Peyer's patch (tissue), 4 donors: ENCODE measurements at regions not wholly inside any gene's neighbourhood (a gene's known extent, or its start where the extent isn't known, plus 50 kb on each side); places are given as distances from the start of the nearest gene placed in this dataset.

Experiments
- DNase-seq, 3 donors: peaks; one replicate each; pipeline ENCODE4 v3.0.0-alpha.2; 2017 to 2019
- H3K27ac ChIP-seq, 4 donors: fragments of 200-600 bp; sonication (generic); one replicate each; pipeline ENCODE4 v1.5.1; 2016 to 2019
- H3K27me3 ChIP-seq, 2 donors: fragments of 200-600 bp; sonication (generic); one replicate each; pipeline ENCODE4 v1.5.1; 2019
- H3K36me3 ChIP-seq, 3 donors: fragments of 200-600 bp; sonication (generic); one replicate each; pipeline ENCODE4 v1.5.1; 2016 to 2019
- H3K4me1 ChIP-seq, 4 donors: fragments of 200-600 bp; sonication (generic); one replicate each; pipeline ENCODE4 v1.5.1; 2016 to 2019
- H3K4me3 ChIP-seq, 4 donors: fragments of 200-600 bp; sonication (generic); 1 replicate in 3 of 4; 2 replicates in 1 of 4; pipeline ENCODE4 v1.5.1; 2016 to 2019; ENCODE audit warnings: mild to moderate bottlenecking in 1 of 4
- H3K9me3 ChIP-seq, 4 donors: fragments of 200-600 bp; sonication (generic); one replicate each; pipeline ENCODE4 v1.5.1; 2016 to 2019; ENCODE audit warnings: mild to moderate bottlenecking in 1 of 4
- POLR2A ChIP-seq, 2 donors: fragments of 450-650 bp; IDR thresholded peaks; one replicate each; pipeline ENCODE4 v1.5.1; 2017; ENCODE audit warnings: antibody characterized with exemption in 2 of 2, mild to moderate bottlenecking in 2 of 2, moderate library complexity in 2 of 2
- TF ChIP-seq, protein P1 (sequence below), 6 experiments: fragments of 450-650 bp in 4 of 6; fragments of 200-600 bp in 2 of 6; sonication (generic) in 1 of 6; IDR thresholded peaks; one replicate each; pipeline ENCODE4 v1.5.1; 2017 to 2019; ENCODE audit warnings: antibody characterized with exemption in 6 of 6, mild to moderate bottlenecking in 3 of 6, moderate library complexity in 1 of 6

DNA sequence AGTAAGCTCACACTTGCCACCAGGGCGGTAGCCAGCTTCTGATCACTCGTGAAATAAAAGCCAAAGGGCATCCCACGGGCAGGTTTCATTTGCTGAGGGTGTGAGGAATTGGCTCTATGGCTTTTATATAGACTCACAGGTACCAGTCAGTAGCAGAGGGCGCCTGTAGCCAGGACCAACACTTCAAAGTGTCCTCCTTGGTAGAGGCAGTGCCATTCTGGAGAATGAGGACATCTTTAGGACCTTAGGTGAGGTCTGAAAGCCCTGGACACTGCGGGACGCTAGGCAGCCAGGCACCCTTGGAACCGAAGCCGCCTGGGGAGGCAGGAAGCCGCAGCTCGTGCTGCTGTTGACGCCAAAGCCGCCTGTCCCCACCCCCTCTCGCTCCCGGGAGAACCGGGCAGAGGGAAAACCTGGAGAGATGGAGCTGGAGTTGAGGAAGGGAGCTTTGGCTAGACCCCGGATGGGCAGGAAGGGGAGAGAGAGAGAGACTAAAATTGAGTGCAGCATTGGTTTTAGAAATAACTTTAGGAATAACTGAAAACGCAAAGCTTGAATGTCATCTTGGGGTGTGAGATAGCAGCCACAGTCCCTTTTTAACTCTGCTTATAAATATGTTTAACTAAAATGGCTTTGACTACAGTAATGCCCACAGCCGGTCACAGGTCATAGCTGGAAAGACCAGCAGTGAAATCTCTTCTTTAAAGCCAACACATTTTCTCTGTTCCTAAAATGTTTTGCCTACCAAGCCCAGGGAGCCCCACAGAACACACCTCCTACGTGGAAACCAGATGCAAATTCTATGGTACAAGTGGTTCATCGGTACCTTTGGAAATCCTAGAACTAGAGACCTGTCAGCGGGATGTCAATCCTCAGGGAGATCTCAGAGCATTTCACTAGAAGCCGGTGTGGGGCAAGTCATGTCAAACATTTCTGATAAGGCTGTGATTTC is 128.5 kb upstream of the CDYL start:
- Histone ChIP-seq H3K4me3 (peak overlapping the region in 3 of 4 donors; percentile 9 to 34 (median 17)), H3K27ac (peak overlapping the region in 1 of 4 donors; percentile 1), H3K36me3 (no peaks in the 10 kb centered on the region), H3K9me3 (no peaks in the 10 kb centered on the region), H3K4me1 (peaks cover 0 to 6% (median 3%) of the 10 kb centered on the region in 4 donors), H3K27me3 (no peaks in the 10 kb centered on the region)
- TF ChIP-seq POLR2A (IDR thresholded peaks at IDR 0.05) = peak in 1 of 2 donors; percentile 23
- TF ChIP-seq, protein P1, sequence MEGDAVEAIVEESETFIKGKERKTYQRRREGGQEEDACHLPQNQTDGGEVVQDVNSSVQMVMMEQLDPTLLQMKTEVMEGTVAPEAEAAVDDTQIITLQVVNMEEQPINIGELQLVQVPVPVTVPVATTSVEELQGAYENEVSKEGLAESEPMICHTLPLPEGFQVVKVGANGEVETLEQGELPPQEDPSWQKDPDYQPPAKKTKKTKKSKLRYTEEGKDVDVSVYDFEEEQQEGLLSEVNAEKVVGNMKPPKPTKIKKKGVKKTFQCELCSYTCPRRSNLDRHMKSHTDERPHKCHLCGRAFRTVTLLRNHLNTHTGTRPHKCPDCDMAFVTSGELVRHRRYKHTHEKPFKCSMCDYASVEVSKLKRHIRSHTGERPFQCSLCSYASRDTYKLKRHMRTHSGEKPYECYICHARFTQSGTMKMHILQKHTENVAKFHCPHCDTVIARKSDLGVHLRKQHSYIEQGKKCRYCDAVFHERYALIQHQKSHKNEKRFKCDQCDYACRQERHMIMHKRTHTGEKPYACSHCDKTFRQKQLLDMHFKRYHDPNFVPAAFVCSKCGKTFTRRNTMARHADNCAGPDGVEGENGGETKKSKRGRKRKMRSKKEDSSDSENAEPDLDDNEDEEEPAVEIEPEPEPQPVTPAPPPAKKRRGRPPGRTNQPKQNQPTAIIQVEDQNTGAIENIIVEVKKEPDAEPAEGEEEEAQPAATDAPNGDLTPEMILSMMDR (IDR thresholded peaks at IDR 0.05) = no peak
- peak in 2 of 3 donors; percentile 73 to 78 for DNase-seq

DNA sequence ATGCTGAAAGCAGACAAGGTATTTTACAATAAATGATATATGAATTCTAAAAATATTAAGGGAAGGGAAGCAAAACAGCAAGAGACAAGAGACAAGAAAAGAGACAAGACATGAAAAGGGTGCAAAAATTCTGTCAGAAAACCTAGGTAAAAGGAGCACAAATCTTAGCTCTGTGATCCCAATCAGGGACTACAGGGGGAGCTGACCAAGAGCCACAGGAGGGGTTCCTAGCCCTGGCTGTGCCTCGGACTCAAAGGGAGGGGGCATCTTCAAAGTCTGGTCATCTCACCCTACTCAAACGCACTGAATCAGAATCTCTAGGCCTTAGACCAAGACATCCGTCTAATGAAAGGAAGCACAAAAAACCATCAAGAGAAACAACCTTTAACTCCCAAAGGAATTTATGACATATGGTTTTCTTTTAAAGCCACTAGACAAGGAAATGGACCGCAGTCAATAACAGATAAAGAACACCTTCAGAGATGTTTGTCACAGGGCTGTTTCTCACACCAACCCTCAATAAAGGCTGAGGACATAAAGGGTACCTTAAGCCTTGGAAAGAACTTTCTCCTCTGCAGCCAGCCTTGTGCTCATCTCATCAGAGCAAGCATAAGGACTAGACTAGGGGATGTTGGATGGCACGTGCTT is 130.4 kb upstream of the CDYL start:
- Histone ChIP-seq H3K9me3 (no peaks in the 10 kb centered on the region), H3K36me3 (no peaks in the 10 kb centered on the region), H3K4me3 (no peak overlapping the region), H3K4me1 (peaks cover 0 to 6% (median 3%) of the 10 kb centered on the region in 4 donors), H3K27ac (no peak overlapping the region), H3K27me3 (no peaks in the 10 kb centered on the region)
- no peak for DNase-seq
- no peak for TF ChIP-seq POLR2A (IDR thresholded peaks at IDR 0.05)
- TF ChIP-seq, protein P1 (IDR thresholded peaks at IDR 0.05) = no peak

DNA sequence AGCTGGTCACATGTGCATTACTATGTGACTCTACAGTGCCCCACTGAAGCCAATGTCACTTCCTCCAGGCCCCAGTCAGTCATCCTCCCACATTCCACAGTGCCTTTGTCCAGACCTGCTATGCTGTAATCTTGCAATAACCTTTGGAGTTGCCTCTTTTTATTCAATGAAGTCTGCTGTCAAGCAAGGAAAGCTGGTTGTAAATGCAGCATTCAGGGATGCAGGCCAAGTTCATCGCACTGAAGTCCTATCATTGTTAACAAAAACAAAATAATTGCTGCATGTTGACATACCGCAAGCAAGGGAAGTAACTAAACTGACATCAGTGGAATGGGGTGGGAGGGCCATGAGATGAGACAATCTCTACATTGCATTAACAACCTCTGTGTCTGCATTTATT is 131.2 kb upstream of the CDYL start:
- peaks cover 0 to 6% (median 3%) of the 10 kb centered on the region in 4 donors for H3K4me1 ChIP-seq
- H3K9me3 ChIP-seq = no peaks in the 10 kb centered on the region
- H3K4me3 ChIP-seq = no peak overlapping the region
- no peaks in the 10 kb centered on the region for H3K36me3 ChIP-seq
- no peak for TF ChIP-seq POLR2A (IDR thresholded peaks at IDR 0.05)
- TF ChIP-seq, protein P1 (IDR thresholded peaks at IDR 0.05) = no peak
- DNase-seq = no peak
- no peaks in the 10 kb centered on the region for H3K27me3 ChIP-seq
- H3K27ac ChIP-seq = no peak overlapping the region

DNA sequence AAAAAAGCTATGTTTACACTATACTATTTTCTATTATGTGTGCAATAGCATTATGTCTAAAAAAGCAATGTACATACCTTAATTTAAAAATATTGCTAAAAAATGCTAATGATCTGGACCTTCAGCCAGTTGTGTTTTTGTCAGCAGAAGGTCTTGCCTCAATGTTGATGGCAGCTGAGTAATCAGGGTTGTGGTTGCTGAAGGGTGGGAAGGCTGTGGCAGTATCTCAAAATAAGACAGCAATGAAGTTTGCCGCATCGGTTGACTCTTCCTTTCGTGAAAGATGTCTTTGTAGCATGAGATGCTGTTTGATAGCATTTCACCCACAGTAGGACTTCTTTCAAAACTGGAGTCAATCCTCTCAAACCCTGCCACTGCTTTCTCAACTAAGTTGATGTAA is 134.7 kb upstream of the CDYL start:
- H3K9me3 ChIP-seq = no peaks in the 10 kb centered on the region
- no peak overlapping the region for H3K4me3 ChIP-seq
- no peak for TF ChIP-seq POLR2A (IDR thresholded peaks at IDR 0.05)
- TF ChIP-seq, protein P1 (IDR thresholded peaks at IDR 0.05) = no peak
- H3K27me3 ChIP-seq = no peaks in the 10 kb centered on the region
- H3K4me1 ChIP-seq = no peaks in the 10 kb centered on the region
- DNase-seq = no peak
- no peaks in the 10 kb centered on the region for H3K36me3 ChIP-seq
- no peak overlapping the region for H3K27ac ChIP-seq

DNA sequence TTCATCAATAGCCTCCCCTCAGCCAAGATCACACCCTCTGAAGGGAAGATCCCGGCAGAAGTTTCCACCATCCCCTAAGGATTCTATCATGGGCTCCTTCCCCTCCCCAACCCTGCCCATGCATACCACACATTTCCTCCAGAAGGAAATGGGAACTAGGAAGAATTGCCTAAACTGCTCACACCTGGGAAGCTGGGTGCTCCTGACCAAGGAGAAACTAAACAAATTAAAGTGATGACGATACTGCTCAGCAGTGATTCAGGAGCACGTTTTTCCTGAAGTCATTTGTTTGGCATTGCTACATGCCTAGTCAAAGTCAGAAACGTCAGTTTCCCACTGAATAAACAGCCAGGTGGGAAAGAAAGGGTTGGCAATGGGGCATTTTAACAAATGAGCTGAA is 136.1 kb upstream of the CDYL start:
- no peaks in the 10 kb centered on the region for H3K4me1 ChIP-seq
- no peak for DNase-seq
- no peak for TF ChIP-seq POLR2A (IDR thresholded peaks at IDR 0.05)
- TF ChIP-seq, protein P1 (IDR thresholded peaks at IDR 0.05) = no peak
- H3K27me3 ChIP-seq = no peaks in the 10 kb centered on the region
- no peaks in the 10 kb centered on the region for H3K36me3 ChIP-seq
- H3K4me3 ChIP-seq = no peak overlapping the region
- no peak overlapping the region for H3K27ac ChIP-seq
- H3K9me3 ChIP-seq = no peaks in the 10 kb centered on the region
